Panc1 (cell line): ENCODE measurements at regions not wholly inside any gene's neighbourhood (a gene's known extent, or its start where the extent isn't known, plus 50 kb on each side); places are given as distances from the start of the nearest gene placed in this dataset.

ENCODE experiments used
- ATAC-seq: fragments of 200-7000 bp; cut with Tn5 transposase; 2 replicates; pipeline ENCODE4 v1.9.1; 2020; ENCODE audit warnings: mild to moderate bottlenecking, moderate library complexity
- BruUV-seq: library from RNA; stranded (reverse); fragments of 400-500 nt; replicated peaks from 2 replicates; lab custom pipeline; 2021; lab: Mats Ljungman, UMichigan
- CTCF ChIA-PET: fragments of 300-600 bp; sonication (Branson Sonifier 250); formaldehyde crosslinking; loops from one replicate; lab custom pipeline; 2022; ENCODE audit warnings: antibody characterized with exemption; lab: Charles Lee
- POLR2A ChIA-PET: fragments of 300-600 bp; sonication (Branson Sonifier 250); formaldehyde crosslinking; loops from one replicate; lab custom pipeline; 2022; ENCODE audit warnings: antibody characterized with exemption; lab: Charles Lee
- DNase-seq: peaks from one replicate; pipeline ENCODE4 v3.0.0-alpha.2; 2010; ENCODE audit warnings: low read depth, low spot score
- H3K27ac ChIP-seq: 2 replicates; pipeline ENCODE4 v1.5.1; 2011; ENCODE audit warnings: mild to moderate bottlenecking, low read length, inconsistent platforms
- H3K27me3 ChIP-seq: fragments of 200-500 bp; sonication (Bioruptor generic); 2 replicates; pipeline ENCODE4 v1.6.0; 2014; ENCODE audit warnings: low read length, inconsistent platforms; ENCODE audit not compliant: control insufficient read depth, insufficient read depth
- H3K36me3 ChIP-seq: fragments of 200-500 bp; sonication (Bioruptor generic); 2 replicates; pipeline ENCODE4 v1.5.1; 2014; ENCODE audit warnings: inconsistent platforms, mild to moderate bottlenecking, low read length, moderate library complexity; ENCODE audit not compliant: control insufficient read depth, insufficient read depth
- H3K4me1 ChIP-seq: 2 replicates; pipeline ENCODE4 v1.5.1; 2011; ENCODE audit warnings: inconsistent platforms, mild to moderate bottlenecking, low read length, moderate library complexity; ENCODE audit not compliant: control insufficient read depth, insufficient read depth
- H3K4me3 ChIP-seq, 2 experiments: 2 replicates each; pipeline ENCODE4 v1.5.1; 2011 to 2012; ENCODE audit warnings: low read depth in 2 of 2, low read length in 2 of 2, mild to moderate bottlenecking in 2 of 2, inconsistent platforms in 1 of 2, moderate library complexity in 1 of 2
- H3K9me3 ChIP-seq: fragments of 200-500 bp; sonication (Bioruptor generic); 2 replicates; pipeline ENCODE4 v1.5.1; 2014; ENCODE audit warnings: low read depth, mild to moderate bottlenecking, inconsistent platforms, low read length, moderate library complexity; ENCODE audit not compliant: control insufficient read depth, insufficient read depth
- POLR2AphosphoS5 ChIP-seq: IDR thresholded peaks from 2 replicates; pipeline ENCODE4 v1.6.1; 2012; ENCODE audit warnings: mild to moderate bottlenecking, low read depth, low read length, moderate library complexity
- SIN3A ChIP-seq: IDR thresholded peaks from 2 replicates; pipeline ENCODE4 v1.6.1; 2012; ENCODE audit warnings: low read depth, mild to moderate bottlenecking, low read length, moderate library complexity, borderline replicate concordance; ENCODE audit not compliant: insufficient read depth
- TCF7L2 ChIP-seq: IDR thresholded peaks from 2 replicates; pipeline ENCODE4 v1.6.1; 2011; ENCODE audit warnings: mild to moderate bottlenecking, low read depth, low read length, inconsistent platforms
- in situ Hi-C: cut with HindIII; loops from 2 replicates; pipeline ENCODE4 v1.10.0; 2016; ENCODE audit warnings: low sequenced_read_pairs, low pct_unique_long_range_greater_than_20kb
- intact Hi-C: fragments of 100-400 bp; cut with micrococcal nuclease; formaldehyde crosslinking; loops from one replicate; pipeline ENCODE4 v1.10.0; 2022; ENCODE audit not compliant: unreplicated experiment
- TF ChIP-seq, protein P1 (sequence below), 2 experiments: IDR thresholded peaks; 2 replicates each; pipeline ENCODE4 v1.6.1; 2011 to 2012; ENCODE audit warnings: low read depth in 2 of 2, control low read depth in 1 of 2, low read length in 1 of 2, mild to moderate bottlenecking in 1 of 2, moderate library complexity in 1 of 2; ENCODE audit not compliant: insufficient read depth in 1 of 2
- TF ChIP-seq, protein P2 (sequence below): fragments of 450-650 bp; IDR thresholded peaks from 2 replicates; pipeline ENCODE4 v1.5.1; 2017; ENCODE audit warnings: mild to moderate bottlenecking

DNA sequence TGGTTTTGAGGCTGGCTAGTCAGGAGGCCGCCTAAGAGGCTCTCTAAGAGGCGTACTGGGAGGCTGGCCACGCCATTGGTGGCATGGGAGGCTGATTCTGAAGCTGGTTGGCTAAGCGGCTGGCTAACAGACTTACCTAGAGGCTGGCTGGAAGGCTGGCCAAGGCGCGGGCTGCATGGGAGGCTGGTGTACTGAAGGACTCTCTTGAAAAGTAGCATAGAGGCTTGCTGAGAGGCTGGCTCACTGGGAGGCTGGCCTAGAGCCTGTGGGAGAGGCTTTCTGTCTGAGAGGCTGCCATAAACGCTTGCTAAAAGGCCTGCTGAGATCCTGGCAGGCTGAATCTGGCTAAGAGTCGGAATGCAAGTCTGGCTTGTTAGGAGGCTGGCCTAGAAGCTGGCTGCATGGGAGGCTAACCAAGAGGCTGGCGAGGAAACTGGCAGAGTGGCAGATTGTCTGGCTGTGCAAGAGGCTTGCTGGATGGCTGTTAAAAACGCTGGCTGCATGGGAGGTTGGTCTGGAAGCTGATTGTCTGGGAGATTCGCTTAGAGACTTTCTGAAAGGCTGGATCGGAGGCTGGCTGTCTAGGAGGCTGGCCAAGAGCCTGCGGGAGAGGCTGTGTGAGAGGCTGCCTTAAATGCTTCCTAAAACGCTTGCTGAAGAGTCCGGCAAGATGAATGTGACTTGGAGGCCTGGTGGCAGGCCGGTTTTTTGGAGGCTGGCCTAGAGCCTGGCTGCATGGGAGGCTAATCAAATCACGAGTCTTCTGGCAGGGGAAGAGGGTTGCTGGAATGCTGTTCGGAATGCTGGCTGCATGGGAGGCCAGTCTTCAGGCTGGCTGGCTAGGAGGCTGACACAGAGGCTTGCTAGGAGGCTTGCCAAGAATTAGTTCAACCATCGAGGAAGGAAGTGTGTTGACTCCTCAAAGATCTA is 134.2 kb downstream of the OR13A1 start:
- in situ Hi-C loops = no loop called here
- Histone ChIP-seq H3K9me3 (no peaks in the 10 kb centered on the region), H3K27me3 (peaks cover 3% of the 10 kb centered on the region; the same call in 1 of the 2 replicates), H3K27ac (no peak overlapping the region), H3K36me3 (no peaks in the 10 kb centered on the region), H3K4me1 (no peaks in the 10 kb centered on the region), H3K4me3 (no peak overlapping the region)
- TF ChIP-seq TCF7L2 (no peak), SIN3A (no peak), POLR2AphosphoS5 (no peak)
- TF ChIP-seq, protein P1, sequence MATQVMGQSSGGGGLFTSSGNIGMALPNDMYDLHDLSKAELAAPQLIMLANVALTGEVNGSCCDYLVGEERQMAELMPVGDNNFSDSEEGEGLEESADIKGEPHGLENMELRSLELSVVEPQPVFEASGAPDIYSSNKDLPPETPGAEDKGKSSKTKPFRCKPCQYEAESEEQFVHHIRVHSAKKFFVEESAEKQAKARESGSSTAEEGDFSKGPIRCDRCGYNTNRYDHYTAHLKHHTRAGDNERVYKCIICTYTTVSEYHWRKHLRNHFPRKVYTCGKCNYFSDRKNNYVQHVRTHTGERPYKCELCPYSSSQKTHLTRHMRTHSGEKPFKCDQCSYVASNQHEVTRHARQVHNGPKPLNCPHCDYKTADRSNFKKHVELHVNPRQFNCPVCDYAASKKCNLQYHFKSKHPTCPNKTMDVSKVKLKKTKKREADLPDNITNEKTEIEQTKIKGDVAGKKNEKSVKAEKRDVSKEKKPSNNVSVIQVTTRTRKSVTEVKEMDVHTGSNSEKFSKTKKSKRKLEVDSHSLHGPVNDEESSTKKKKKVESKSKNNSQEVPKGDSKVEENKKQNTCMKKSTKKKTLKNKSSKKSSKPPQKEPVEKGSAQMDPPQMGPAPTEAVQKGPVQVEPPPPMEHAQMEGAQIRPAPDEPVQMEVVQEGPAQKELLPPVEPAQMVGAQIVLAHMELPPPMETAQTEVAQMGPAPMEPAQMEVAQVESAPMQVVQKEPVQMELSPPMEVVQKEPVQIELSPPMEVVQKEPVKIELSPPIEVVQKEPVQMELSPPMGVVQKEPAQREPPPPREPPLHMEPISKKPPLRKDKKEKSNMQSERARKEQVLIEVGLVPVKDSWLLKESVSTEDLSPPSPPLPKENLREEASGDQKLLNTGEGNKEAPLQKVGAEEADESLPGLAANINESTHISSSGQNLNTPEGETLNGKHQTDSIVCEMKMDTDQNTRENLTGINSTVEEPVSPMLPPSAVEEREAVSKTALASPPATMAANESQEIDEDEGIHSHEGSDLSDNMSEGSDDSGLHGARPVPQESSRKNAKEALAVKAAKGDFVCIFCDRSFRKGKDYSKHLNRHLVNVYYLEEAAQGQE (IDR thresholded peaks at IDR 0.05; ENCODE audit: insufficient read depth in 1 of 2, low read depth in 2 of 2, low read length in 1 of 2) = no peak
- TF ChIP-seq, protein P2, sequence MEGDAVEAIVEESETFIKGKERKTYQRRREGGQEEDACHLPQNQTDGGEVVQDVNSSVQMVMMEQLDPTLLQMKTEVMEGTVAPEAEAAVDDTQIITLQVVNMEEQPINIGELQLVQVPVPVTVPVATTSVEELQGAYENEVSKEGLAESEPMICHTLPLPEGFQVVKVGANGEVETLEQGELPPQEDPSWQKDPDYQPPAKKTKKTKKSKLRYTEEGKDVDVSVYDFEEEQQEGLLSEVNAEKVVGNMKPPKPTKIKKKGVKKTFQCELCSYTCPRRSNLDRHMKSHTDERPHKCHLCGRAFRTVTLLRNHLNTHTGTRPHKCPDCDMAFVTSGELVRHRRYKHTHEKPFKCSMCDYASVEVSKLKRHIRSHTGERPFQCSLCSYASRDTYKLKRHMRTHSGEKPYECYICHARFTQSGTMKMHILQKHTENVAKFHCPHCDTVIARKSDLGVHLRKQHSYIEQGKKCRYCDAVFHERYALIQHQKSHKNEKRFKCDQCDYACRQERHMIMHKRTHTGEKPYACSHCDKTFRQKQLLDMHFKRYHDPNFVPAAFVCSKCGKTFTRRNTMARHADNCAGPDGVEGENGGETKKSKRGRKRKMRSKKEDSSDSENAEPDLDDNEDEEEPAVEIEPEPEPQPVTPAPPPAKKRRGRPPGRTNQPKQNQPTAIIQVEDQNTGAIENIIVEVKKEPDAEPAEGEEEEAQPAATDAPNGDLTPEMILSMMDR = no peak
- no TSS peak for BruUV-seq
- ChIA-PET POLR2A (no interaction called here), CTCF (no interaction called here)
- ATAC-seq (no peak), DNase-seq (no peak)
- intact Hi-C loops = no loop called here

DNA sequence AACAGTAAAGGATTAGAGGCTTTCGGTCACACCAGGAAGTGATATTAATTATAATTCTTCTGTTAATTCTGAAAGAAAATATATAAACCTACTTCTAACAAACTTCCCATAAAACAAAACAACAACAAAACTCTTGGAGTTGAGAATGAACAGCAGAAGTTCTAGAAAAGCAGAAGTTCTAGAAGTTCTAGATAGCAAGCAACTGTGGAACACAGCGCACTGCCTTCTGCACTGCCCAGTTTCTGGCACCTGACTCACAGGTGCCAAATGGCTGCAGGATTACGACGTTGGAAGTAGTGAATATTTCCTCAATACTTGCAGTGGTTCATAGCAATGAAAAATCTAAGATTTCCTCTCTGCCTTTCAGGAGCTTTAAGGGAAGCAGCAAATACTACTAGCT is 132.2 kb downstream of the OR13A1 start:
- Histone ChIP-seq H3K36me3 (no peaks in the 10 kb centered on the region), H3K27ac (no peak overlapping the region), H3K4me3 (no peak overlapping the region), H3K4me1 (no peaks in the 10 kb centered on the region), H3K27me3 (no peaks in the 10 kb centered on the region), H3K9me3 (no peaks in the 10 kb centered on the region)
- POLR2A ChIA-PET = no interaction called here
- DNase-seq (no peak), ATAC-seq (no peak)
- TF ChIP-seq, protein P2 = no peak
- TF ChIP-seq POLR2AphosphoS5 = no peak
- no peak for TF ChIP-seq SIN3A
- TF ChIP-seq TCF7L2 = no peak
- TF ChIP-seq, protein P1 (IDR thresholded peaks at IDR 0.05; ENCODE audit: insufficient read depth in 1 of 2, low read depth in 2 of 2, low read length in 1 of 2) = no peak
- intact Hi-C loops (no loop called here), in situ Hi-C loops (no loop called here)
- no TSS peak for BruUV-seq
- CTCF ChIA-PET = no interaction called here
